ENCODE measurements at regions not wholly inside any gene's neighbourhood (a gene's known extent, or its start where the extent isn't known, plus 50 kb on each side); places are given as distances from the start of the nearest gene placed in this dataset.

- DNase-seq: no peak
These were observed 77.5 kb upstream of the OLFM1 start for GRCh38 chr9:135009794-135010585.

GRCh38 chr9:135010586-135010860 lies 76.9 kb upstream of the OLFM1 start:
- DNase-seq: no peak

GRCh38 chr9:135010921-135011320 lies 76.5 kb upstream of the OLFM1 start:
- DNase-seq: no peak

DNA sequence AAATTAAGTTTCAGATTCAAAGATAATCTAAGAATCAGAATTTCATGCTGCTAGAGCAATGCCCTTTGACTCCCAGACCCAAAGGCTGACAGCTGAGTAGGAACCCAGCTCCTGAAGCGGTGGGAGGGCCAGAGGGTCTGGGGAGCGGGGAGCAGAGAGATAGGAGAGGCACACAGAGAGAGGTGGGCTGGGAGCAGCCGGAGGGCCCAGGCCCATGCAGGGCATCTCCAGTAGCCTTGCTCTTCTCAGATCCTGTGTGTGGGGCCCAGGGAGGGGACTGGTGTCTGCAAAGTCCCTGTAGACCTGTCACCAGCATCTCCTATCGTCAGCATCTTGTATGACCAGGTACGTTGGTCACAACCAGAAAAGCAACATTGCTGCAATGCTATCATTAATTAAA lies 75.3 kb upstream of the OLFM1 start:
- no peak for DNase-seq

- DNase-seq: no peak
These were observed 73.0 kb upstream of the OLFM1 start for GRCh38 chr9:135014311-135015010.

DNA sequence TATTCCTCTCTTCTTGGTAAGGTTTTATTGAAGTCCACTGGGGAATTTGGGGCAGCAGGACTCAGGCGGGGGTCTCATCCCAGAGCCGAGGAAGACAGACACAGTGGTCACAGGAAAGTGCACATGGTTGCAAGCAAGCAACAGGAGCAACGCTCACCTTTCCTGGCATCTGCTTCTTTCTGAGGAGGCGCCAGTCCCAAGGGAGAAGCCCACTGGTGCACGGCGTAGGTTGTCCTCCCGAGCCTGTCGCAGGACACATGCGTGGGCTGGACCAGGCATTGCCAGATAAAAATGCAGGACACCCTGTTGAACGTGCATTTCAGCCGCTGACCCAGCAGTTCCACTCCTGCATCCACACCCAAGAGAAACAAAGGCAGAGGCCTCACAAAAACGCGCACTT lies 72.4 kb upstream of the OLFM1 start:
- DNase-seq: no peak

DNA sequence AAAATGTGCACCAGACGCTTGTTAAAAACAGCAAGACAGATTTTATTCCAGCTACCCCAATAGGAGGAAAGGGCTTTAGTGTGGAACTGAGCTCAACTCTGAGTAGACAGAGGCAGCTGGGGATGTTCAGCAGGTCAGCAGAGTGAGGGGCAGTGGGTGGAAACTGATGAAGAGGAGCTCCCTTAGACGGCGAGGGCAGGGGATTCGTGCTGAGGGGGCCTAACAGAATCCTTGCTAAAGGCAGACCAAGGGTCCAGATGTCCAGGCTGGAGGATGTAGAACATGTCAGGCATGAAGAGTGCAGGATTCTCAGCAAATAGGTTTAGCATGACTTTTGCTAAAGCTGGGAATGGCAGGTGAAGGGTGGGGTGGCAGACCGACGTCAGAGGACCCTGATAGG lies 71.9 kb upstream of the OLFM1 start:
- DNase-seq: no peak

DNA sequence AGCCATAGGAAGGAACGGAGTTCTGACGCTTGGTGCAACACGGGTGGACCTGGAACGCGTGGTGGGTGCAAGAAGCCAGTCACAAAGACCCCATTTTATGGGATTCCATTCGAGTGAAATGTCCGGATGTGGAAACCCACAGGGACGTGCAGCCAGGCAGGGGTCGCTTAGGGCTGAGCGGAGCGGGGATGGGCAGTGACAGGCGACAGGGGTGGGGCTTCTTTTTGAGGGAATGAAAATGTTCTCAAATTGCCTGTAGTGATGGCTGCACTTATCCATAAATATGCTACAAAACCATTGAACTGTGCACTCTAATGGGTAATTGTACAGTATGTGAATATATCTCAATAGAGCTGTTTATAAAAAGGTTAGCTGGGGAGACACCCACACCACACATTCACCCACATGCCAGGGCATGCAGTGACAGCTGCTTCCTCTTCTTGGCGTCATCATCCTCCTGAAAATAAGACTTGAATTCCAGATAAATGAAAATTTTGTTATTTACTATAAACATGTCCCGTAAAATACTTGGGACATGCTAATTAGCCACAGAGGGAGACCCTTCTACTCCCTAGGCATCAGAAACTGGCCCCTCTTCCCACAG lies 71.3 kb upstream of the OLFM1 start:
- DNase-seq: peak; percentile 76

GRCh38 chr9:135016876-135017275 lies 70.6 kb upstream of the OLFM1 start:
- no peak for DNase-seq

DNA sequence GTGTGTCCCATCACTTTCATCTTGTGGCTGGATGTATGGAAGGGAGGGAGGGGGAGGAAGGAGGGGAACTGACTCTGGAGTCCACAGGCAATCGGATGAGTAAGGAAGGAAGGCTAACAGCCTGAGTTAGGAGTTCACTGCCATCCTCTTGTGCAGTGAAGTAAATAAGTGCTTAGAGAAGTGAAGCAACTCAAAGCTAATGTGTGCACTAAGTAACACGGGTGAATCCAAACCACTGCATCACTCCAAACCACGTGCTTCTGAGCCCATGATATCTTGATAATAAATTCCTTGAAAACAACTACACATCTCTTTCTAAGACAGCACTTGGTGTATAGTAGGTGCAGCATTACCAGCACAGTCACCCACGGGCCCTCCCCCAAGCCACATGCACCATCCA lies 69.6 kb upstream of the OLFM1 start:
- no peak for DNase-seq

- DNase-seq: no peak
These were observed 69.1 kb upstream of the OLFM1 start for GRCh38 chr9:135018306-135018915.

GRCh38 chr9:135019224-135019623 lies 68.2 kb upstream of the OLFM1 start:
- DNase-seq: no peak

DNA sequence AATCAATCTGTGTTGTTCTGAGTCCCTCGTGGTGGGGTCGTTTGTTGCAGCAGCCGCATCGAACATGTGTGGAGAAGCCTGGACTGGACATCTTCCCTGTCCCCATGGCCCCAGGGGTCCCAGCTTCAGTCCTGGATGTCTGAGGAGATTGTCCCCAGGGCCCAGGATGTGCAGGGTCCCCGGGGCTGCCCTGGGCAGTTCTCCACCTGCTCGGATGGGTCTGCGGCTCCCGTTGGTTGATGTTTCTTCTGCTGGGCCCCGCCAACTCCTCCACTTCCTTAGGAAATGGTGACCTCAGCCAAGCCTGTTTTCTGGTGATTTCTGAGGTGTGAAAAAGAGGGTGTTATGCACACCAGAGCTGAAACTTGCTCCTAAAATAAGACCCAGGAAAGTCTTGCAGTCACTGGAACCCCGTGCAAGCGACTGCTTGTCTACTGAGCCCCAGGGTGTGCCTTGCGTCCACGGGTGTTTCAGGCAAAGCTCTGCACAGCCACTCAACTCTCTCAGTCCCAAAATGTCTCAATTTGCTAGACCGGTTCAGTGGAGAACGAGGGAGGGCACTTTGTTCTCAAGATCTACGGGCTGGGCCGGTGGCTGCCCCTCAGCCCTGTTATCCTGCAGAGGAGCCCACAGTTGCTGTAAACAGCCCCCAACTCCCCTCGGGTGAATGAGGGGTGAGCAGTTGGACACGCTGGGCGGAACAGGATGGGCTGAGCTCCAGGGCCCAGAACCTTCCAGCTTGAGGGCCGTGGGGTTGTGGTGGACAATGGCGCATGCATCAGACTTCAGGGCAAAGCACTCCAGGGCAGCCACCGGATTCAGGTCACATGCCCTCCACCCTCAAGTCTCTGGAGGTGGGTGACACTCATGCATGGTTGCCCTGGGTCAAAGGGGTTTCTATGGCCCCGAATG lies 66.7 kb upstream of the OLFM1 start:
- no peak for DNase-seq

GRCh38 chr9:135021393-135021789 lies 66.1 kb upstream of the OLFM1 start:
- DNase-seq: no peak

- no peak for DNase-seq
These were observed 65.1 kb upstream of the OLFM1 start for GRCh38 chr9:135022191-135022870.

DNA sequence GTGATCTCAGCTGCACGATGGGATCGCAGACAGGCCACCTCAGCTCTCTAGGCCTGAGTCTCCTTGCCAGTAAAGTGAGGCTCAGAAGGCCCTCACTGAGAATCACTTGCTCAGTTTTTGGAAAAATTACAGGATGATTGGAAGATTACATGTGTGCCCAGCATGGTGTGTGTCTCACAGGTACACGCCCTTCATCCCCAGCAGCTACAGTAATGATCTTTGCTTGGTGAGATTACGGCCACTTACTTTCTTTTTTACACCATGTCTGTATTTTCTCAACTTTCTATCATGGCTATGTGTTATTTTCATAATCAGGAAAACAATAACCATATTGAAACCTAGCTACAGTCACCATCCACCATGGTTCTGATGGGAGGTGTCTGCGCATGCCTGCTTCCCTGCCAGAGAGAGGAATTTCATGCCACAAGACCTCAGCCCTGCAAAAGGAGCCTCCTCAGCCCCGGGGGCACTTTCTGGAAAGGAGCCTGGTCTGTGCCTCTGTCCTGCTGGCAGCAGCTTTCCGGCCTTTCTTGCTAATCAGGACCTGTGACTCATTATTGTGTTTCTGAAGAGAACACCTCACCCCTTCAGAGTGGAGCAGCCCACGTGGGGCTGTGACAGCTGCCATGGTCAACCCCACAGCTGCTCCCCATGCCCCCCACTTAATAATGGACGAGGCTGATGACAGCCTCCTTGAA lies 64.2 kb upstream of the OLFM1 start:
- no peak for DNase-seq

DNA sequence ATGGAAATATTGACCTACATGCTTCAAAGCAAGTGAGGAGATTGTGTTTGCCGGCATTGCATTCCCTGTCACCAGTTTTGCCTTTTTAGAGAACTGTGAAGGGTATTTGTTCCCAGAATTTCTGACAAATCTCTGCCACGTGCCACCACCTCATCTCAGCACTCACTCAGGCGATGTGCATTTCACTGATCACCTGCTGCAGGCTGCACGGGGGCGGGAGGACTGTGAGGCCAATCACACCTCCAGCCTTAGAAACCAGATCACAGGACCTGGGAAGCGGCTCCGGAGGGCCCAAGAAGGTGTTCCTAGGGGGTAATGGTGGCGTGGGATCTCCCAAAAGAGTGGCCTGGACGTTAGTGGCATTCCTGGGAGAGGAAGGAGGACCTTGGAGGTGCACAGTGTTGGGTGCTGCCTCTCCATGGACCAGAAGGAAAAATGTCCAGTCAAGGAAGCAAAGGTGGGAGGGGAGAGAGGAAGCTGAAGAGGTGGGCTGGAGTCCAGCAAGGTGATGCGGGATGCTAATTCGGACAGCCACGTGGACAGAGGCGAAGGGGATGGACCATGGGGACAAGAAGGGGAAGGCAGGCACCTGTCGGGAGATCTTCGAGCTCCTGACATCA lies 63.6 kb upstream of the OLFM1 start:
- DNase-seq: no peak

DNA sequence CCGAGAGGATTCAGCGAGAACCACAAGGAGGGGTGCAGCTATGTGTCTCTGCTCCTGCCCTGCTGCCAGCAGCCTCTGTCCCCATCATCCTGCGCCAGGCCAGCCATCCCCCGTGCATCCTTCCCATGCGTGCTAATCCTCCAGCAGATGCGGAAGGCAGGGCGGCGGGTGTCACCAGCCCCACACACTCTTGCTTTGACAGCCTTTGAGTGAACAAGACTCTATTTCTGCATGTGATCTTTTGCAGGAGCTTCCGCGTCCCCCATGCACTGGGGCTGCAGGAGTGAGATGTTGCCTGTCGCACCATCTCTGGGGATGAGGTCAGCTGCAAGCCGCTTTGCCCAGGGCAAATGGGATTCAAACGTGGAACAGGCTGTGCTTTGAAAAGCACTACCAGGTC lies 58.0 kb upstream of the OLFM1 start:
- no peak for DNase-seq

DNA sequence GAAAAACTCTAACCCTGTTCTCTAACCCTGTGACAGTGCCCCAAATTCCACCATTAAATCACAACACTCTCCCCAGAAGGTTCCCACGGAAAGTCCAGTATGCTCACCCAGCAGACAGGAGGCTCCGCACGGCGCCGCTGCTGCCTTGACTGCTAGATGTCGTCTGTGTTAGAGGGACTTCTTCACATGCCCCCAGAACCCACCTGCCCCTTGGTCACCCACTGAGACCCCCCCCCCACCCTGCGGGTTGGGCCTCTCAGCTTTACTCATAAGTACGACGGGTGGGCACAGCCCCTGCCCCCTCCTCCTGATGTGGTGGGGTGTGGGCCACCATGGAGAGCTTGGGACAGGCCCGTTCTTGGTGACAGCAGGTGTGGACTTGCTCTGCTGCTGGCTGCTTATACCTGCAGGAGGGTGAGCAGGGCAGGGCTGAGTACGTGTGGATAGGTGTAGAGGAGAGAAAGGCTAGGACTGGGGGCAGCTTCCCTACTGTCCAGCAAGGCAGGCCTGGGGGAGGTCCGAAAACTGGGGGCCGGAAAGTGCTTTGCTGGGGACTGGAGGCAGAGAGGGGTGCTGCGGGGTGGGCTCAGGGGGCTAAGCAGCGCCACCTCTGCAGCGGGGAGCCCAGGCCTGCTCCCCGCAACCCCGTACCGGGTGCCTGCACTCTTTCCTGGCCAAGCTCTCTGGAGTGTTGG lies 57.5 kb upstream of the OLFM1 start:
- no peak for DNase-seq

- peak; percentile 64 for DNase-seq
These were observed 56.8 kb upstream of the OLFM1 start for GRCh38 chr9:135030566-135031226.

Data from NCI-H2171 treated with DMSO at 0.1 percent for 48 hours (cell line).